GM10266 (cell line): ENCODE measurements at regions not wholly inside any gene's neighbourhood (a gene's known extent, or its start where the extent isn't known, plus 50 kb on each side); places are given as distances from the start of the nearest gene placed in this dataset.
"Not testable (repeated sequence)": the region's sequence is repeated elsewhere in the genome, so short reads cannot be mapped to it uniquely, and the experiment has no call there.

Experiments used
- DNase-seq: peaks from one replicate; pipeline ENCODE4 v3.0.0; 2012; ENCODE audit errors: extremely low spot score
- TF ChIP-seq, protein P1 (sequence below): IDR thresholded peaks from 2 replicates; pipeline ENCODE4 v1.5.1; 2012; ENCODE audit warnings: mild to moderate bottlenecking, low read depth; ENCODE audit not compliant: control insufficient read depth, insufficient read depth; ENCODE audit errors: missing control alignments

DNA sequence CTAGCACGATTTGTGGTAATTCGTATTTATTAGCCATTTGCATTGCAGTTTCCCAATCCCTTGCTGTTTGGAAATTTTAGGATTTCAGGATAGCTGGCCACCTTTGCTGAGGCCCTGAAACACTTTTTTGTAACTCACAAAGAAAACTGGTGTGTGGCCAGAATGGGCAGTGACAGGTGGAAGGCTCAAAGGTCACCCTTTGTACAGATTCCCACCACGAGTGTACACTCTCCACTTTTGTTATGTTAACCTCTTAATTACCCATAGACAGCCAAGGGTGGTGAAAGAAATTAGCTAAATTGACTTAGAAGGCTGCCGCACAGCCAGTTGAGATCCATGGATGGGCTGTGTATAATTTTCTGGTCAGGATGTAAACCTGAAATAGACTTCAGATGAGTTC is 109.7 kb upstream of the ARX start:
- no peak for DNase-seq
- TF ChIP-seq, protein P1, sequence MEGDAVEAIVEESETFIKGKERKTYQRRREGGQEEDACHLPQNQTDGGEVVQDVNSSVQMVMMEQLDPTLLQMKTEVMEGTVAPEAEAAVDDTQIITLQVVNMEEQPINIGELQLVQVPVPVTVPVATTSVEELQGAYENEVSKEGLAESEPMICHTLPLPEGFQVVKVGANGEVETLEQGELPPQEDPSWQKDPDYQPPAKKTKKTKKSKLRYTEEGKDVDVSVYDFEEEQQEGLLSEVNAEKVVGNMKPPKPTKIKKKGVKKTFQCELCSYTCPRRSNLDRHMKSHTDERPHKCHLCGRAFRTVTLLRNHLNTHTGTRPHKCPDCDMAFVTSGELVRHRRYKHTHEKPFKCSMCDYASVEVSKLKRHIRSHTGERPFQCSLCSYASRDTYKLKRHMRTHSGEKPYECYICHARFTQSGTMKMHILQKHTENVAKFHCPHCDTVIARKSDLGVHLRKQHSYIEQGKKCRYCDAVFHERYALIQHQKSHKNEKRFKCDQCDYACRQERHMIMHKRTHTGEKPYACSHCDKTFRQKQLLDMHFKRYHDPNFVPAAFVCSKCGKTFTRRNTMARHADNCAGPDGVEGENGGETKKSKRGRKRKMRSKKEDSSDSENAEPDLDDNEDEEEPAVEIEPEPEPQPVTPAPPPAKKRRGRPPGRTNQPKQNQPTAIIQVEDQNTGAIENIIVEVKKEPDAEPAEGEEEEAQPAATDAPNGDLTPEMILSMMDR = no peak

DNA sequence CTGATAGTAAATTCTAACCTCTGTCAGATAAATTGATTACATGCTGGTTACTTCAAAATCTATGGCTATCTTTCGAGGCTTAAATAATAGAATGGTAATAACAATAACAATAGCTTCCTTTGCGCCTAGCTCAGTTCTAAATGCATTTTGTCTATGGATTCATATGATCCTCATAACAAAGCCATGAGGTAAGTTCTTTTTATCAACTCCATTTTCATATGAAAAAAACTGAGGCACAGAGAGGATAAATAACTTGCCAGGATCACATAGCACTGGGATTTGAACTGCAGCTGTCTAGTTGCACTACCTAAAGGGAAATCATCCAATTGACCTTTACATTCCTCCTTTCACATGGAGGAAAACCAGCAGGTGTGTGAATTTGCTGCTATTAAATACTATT is 108.6 kb upstream of the ARX start:
- no peak for DNase-seq
- TF ChIP-seq, protein P1 = no peak

DNA sequence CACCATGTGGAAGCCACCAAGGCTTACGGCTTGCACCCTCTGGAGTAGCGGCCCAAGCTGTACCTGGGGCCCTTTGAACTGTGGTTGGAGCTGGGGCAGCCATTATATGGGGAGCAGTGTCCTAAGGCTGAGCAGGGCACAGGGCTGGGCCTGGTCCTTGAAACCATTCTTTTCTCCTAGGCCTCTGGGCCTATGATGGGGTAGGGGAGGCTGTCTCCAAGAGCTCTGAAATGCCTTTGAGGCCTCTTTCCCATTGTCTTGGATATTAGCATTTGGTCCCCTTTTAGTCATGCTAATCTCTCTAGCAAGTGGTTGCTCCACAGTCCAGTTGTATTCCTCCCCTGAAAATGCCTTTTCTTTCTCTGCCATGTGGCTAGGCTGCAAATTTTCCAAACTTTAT is 96.4 kb upstream of the ARX start:
- no peak for DNase-seq
- TF ChIP-seq, protein P1 = no peak

DNA sequence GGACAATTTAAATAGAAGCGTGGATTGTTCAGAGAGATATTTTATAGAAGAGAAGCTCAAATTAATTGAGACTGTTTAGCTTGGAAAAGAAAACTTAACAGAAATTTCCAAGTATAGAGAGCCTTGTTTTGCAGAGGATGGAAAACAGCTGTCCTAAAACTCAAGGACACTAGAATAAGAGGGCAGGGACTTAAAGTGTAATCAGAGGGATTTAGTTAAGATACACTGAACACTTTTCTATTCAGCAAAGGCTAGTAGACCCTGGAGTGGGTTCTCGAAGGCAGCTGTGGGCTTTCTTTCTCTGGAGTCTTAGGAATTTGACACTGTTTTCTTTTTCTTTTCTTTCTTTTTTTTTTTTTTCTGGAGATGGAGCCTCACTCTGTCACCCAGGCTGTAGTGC is 92.7 kb upstream of the ARX start:
- TF ChIP-seq, protein P1 = no peak

DNA sequence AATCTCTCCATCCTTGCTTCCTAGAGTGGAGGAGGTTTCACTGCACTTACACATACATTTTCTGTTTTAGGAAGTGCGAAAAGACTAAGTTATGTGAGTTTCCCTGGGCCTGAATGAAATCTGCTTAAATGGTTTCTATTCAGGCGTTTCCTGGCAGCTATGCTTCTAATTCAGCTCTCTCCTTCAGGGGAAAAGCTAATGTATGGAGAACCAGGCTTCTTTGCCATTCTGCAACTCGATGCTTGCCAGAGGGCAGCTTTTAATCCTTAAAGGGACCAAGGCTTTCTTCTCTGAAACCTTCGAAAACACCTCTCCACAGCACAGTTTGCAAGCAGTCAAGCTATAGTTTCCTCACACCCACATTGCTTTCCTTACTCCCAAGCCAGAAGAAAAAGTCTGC is 89.5 kb upstream of the ARX start:
- TF ChIP-seq, protein P1 = no peak

More for the DNA sequence above, 92.7 kb upstream of the ARX start:
- no peak for DNase-seq

DNA sequence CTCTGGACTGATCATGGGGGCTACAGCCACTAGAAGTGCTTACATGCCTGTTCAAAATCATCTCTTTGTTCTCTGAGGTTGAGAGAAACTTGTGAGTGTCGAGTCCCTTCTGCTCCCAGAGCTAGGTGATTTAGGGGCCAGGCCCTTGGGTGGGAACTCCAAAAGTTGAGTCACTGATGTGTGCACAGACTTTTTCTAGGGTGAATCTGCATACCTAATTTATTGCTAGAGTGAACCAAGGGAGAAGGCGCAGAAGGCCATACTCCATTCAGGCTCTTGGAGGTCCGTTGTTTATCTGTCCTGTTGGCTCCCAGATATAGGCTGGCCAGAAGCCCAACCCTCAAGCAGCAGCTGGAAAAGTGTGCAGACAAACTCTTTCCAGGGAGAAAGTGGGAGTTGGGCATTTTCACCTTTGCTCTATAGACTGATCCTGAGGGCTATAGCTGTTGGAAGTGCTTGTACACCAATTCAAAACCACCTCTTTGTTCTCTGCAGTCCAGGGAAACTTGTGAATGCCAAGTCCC is 80.8 kb upstream of the ARX start:
- TF ChIP-seq, protein P1 = no peak
- DNase-seq = no peak

More for the DNA sequence above, 89.5 kb upstream of the ARX start:
- DNase-seq = no peak

DNA sequence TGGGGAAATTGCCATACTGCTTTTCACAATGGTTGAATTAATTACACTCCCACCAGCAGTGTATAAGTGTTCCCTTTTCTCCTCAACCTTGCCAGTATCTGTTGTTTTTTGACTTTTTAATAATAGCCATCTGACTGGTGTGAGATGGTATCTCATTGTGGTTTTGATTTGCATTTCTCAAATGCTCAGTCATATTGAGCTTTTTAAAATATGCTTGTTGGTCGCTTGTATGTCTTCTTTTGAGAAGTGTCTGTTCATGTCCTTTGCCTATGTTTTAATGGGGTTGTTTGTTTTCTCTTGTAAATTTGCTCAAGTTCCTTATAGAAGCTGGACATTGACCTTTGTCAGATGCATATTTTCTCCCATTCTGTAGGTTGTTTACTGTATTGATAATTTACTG is 75.4 kb upstream of the ARX start:
- not testable (repeated sequence) for DNase-seq

DNA sequence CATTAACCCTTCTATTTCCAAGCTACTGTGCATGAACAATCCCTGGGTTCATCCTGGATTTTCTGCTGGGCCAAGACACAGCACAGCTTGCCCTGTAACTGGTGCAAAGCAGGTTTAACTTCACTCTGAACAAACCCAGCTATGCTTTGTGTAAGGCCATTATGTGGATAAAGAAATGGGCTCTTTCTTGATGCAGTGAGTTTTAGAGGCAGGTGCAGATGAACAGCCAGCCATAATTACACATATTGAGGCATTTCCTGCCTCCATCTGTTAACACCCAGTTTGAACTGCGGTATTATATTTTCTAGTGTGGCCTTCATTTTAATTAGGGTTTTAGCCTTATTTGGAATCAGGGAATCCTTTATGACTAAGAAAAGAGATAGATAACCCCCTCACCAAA is 68.7 kb upstream of the ARX start:
- TF ChIP-seq, protein P1 = no peak
- no peak for DNase-seq
